GM23338 (cell line): ENCODE measurements at regions not wholly inside any gene's neighbourhood (a gene's known extent, or its start where the extent isn't known, plus 50 kb on each side); places are given as distances from the start of the nearest gene placed in this dataset.

Experiments used
- ATAC-seq: fragments of 200-7000 bp; cut with Tn5 transposase; 3 replicates; pipeline ENCODE4 v1.9.1; 2020
- DNase-seq: peaks from one replicate; pipeline ENCODE4 v3.0.0-alpha.2; 2015; ENCODE audit warnings: low spot score
- H2AFZ ChIP-seq: fragments of 200-600 bp; sonication (generic); 2 replicates; pipeline ENCODE4 v1.8.0; 2016; ENCODE audit warnings: antibody characterized with exemption, mild to moderate bottlenecking, moderate library complexity
- H3F3A ChIP-seq: fragments of 200-600 bp; sonication (generic); replicated peaks from 2 replicates; pipeline ENCODE4 v1.8.0; 2017; ENCODE audit warnings: antibody characterized with exemption, mixed run types, low read depth
- H3K27ac ChIP-seq: fragments of 200-600 bp; sonication (generic); 2 replicates; pipeline ENCODE4 v1.6.1; 2016; ENCODE audit warnings: low read depth
- H3K27me3 ChIP-seq: fragments of 200-600 bp; sonication (generic); 2 replicates; pipeline ENCODE4 v1.8.0; 2016; ENCODE audit warnings: mild to moderate bottlenecking, mixed run types, moderate library complexity; ENCODE audit not compliant: insufficient read depth
- H3K36me3 ChIP-seq: fragments of 200-600 bp; sonication (generic); 2 replicates; pipeline ENCODE4 v1.8.0; 2016; ENCODE audit warnings: mild to moderate bottlenecking; ENCODE audit not compliant: insufficient read depth
- H3K4me1 ChIP-seq: fragments of 200-600 bp; sonication (generic); 2 replicates; pipeline ENCODE4 v1.8.0; 2016; ENCODE audit warnings: mild to moderate bottlenecking, moderate library complexity; ENCODE audit not compliant: insufficient read depth
- H3K4me2 ChIP-seq: fragments of 200-600 bp; sonication (generic); 2 replicates; pipeline ENCODE4 v1.7.1; 2017; ENCODE audit warnings: mixed run types
- H3K4me3 ChIP-seq: fragments of 200-600 bp; sonication (generic); 2 replicates; pipeline ENCODE4 v1.6.1; 2016; ENCODE audit warnings: mixed run types
- H3K79me2 ChIP-seq: fragments of 200-600 bp; sonication (generic); replicated peaks from 2 replicates; pipeline ENCODE4 v1.8.0; 2017; ENCODE audit warnings: mild to moderate bottlenecking; ENCODE audit not compliant: insufficient read depth
- H3K9me2 ChIP-seq: fragments of 200-600 bp; sonication (generic); 2 replicates; pipeline ENCODE4 v1.8.0; 2017; ENCODE audit not compliant: insufficient read depth
- H4K20me1 ChIP-seq: fragments of 200-600 bp; sonication (generic); replicated peaks from 2 replicates; pipeline ENCODE4 v1.8.0; 2017; ENCODE audit warnings: mild to moderate bottlenecking; ENCODE audit not compliant: insufficient read depth
- H3K27ac Mint-ChIP-seq: 2 replicates; pipeline ENCODE4 v1.8.0; 2020; ENCODE audit warnings: inconsistent platforms, mild to moderate bottlenecking, moderate library complexity, mixed read lengths
- H3K27me3 Mint-ChIP-seq: 3 replicates; pipeline ENCODE4 v1.8.0; 2022; ENCODE audit warnings: low read depth, mild to moderate bottlenecking, moderate library complexity, mixed read lengths, inconsistent platforms; ENCODE audit not compliant: insufficient read depth, poor library complexity
- H3K36me3 Mint-ChIP-seq: 3 replicates; pipeline ENCODE4 v1.8.0; 2021; ENCODE audit warnings: low read depth, mild to moderate bottlenecking, inconsistent platforms, moderate library complexity, mixed read lengths
- H3K4me1 Mint-ChIP-seq: 3 replicates; pipeline ENCODE4 v1.8.0; 2020; ENCODE audit warnings: mild to moderate bottlenecking, inconsistent platforms, mixed read lengths
- H3K4me3 Mint-ChIP-seq: 3 replicates; pipeline ENCODE4 v1.8.0; 2021; ENCODE audit warnings: moderate library complexity, mild to moderate bottlenecking, inconsistent platforms, mixed read lengths
- H3K9me3 Mint-ChIP-seq: 3 replicates; pipeline ENCODE4 v1.8.0; 2020; ENCODE audit warnings: moderate library complexity, mild to moderate bottlenecking, inconsistent platforms, mixed read lengths
- CREB1 ChIP-seq: fragments of 250-450 bp; sonication (Bioruptor Pico); IDR thresholded peaks from 2 replicates; pipeline ENCODE4 v1.5.0; 2020; ENCODE audit warnings: low read depth, mild to moderate bottlenecking, moderate library complexity
- CTCF ChIP-seq, 2 experiments: fragments of 200-600 bp in 1 of 2; sonication (generic) in 1 of 2; conservative IDR thresholded peaks; 2 replicates each; pipeline versions ENCODE4 v1.5.1 to v1.6.1; 2016 to 2017; ENCODE audit warnings: antibody characterized with exemption in 2 of 2, low read depth in 2 of 2, mild to moderate bottlenecking in 2 of 2, moderate library complexity in 1 of 2
- EZH2phosphoT487 ChIP-seq: fragments of 200-600 bp; sonication (generic); IDR thresholded peaks from one replicate; pipeline ENCODE4 v1.8.1; 2018; ENCODE audit warnings: antibody characterized with exemption; ENCODE audit not compliant: unreplicated experiment
- JUNB ChIP-seq: IDR thresholded peaks from one replicate; pipeline ENCODE4 v1.6.1; 2016; ENCODE audit warnings: antibody characterized with exemption; ENCODE audit not compliant: unreplicated experiment
- NANOG ChIP-seq: IDR thresholded peaks from 2 replicates; pipeline ENCODE4 v1.6.1; 2016; ENCODE audit warnings: antibody characterized with exemption, borderline replicate concordance
- REST ChIP-seq: IDR thresholded peaks from one replicate; pipeline ENCODE4 v1.6.1; 2018; ENCODE audit warnings: antibody characterized with exemption; ENCODE audit not compliant: unreplicated experiment
- TF ChIP-seq, protein P1 (sequence below): fragments of 250-450 bp; sonication (Bioruptor Pico); IDR thresholded peaks from 2 replicates; pipeline ENCODE4 v1.5.0; 2020; ENCODE audit warnings: mild to moderate bottlenecking, moderate library complexity
- TF ChIP-seq, protein P2 (sequence below): IDR thresholded peaks from 2 replicates; pipeline ENCODE4 v1.6.1; 2016; ENCODE audit warnings: antibody characterized with exemption

DNA sequence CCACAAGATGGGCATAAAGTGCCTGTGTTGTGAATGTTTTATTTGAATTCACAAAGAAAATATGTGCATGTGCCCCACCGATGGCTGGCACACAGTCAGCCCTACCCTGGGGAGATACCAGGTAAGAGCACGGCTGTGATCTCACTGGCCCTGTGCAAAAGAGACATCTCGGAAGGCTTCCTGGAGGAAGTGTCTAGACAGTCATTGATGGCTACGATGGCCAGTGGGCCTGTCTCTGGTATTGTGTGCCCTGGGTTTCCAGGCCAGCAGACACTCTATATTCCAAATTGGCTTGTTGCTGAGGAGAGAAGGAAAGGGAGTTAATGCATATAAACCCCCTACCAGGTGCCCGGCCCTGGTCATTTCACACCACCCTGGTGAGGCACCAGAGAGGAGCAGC lies 211.7 kb downstream of the GLI2 start:
- H3K4me1 ChIP-seq = no peaks in the 10 kb centered on the region
- no peak overlapping the region for H3K4me2 ChIP-seq
- H3K27ac ChIP-seq = no peak overlapping the region
- no peak overlapping the region for H3K4me3 Mint-ChIP-seq
- H3K9me3 Mint-ChIP-seq = peaks cover 3% of the 10 kb centered on the region; the same call in 2 of the 3 replicates
- H3K79me2 ChIP-seq = peaks cover 5% of the 10 kb centered on the region
- H3K36me3 Mint-ChIP-seq = peaks cover 10% of the 10 kb centered on the region
- DNase-seq (no peak), ATAC-seq (no peak)
- no peaks in the 10 kb centered on the region for H3K9me2 ChIP-seq
- H3K27ac Mint-ChIP-seq = no peak overlapping the region
- peaks cover 7% of the 10 kb centered on the region for H3K27me3 Mint-ChIP-seq
- H2AFZ ChIP-seq = no peak overlapping the region
- H3K36me3 ChIP-seq = no peaks in the 10 kb centered on the region
- H3K27me3 ChIP-seq = no peaks in the 10 kb centered on the region
- H4K20me1 ChIP-seq = peaks cover 10% of the 10 kb centered on the region; the same call in 1 of the 2 replicates
- no peaks in the 10 kb centered on the region for H3F3A ChIP-seq
- H3K4me1 Mint-ChIP-seq = no peaks in the 10 kb centered on the region; the same call in 1 of the 3 replicates
- TF ChIP-seq EZH2phosphoT487 (no peak), CTCF (conservative IDR thresholded peaks at IDR 0.05; ENCODE audit: low read depth in 2 of 2) (no peak), CREB1 (CRISPR knock-in tag) (no peak), REST (no peak), JUNB (no peak), NANOG (no peak)
- TF ChIP-seq, protein P1, sequence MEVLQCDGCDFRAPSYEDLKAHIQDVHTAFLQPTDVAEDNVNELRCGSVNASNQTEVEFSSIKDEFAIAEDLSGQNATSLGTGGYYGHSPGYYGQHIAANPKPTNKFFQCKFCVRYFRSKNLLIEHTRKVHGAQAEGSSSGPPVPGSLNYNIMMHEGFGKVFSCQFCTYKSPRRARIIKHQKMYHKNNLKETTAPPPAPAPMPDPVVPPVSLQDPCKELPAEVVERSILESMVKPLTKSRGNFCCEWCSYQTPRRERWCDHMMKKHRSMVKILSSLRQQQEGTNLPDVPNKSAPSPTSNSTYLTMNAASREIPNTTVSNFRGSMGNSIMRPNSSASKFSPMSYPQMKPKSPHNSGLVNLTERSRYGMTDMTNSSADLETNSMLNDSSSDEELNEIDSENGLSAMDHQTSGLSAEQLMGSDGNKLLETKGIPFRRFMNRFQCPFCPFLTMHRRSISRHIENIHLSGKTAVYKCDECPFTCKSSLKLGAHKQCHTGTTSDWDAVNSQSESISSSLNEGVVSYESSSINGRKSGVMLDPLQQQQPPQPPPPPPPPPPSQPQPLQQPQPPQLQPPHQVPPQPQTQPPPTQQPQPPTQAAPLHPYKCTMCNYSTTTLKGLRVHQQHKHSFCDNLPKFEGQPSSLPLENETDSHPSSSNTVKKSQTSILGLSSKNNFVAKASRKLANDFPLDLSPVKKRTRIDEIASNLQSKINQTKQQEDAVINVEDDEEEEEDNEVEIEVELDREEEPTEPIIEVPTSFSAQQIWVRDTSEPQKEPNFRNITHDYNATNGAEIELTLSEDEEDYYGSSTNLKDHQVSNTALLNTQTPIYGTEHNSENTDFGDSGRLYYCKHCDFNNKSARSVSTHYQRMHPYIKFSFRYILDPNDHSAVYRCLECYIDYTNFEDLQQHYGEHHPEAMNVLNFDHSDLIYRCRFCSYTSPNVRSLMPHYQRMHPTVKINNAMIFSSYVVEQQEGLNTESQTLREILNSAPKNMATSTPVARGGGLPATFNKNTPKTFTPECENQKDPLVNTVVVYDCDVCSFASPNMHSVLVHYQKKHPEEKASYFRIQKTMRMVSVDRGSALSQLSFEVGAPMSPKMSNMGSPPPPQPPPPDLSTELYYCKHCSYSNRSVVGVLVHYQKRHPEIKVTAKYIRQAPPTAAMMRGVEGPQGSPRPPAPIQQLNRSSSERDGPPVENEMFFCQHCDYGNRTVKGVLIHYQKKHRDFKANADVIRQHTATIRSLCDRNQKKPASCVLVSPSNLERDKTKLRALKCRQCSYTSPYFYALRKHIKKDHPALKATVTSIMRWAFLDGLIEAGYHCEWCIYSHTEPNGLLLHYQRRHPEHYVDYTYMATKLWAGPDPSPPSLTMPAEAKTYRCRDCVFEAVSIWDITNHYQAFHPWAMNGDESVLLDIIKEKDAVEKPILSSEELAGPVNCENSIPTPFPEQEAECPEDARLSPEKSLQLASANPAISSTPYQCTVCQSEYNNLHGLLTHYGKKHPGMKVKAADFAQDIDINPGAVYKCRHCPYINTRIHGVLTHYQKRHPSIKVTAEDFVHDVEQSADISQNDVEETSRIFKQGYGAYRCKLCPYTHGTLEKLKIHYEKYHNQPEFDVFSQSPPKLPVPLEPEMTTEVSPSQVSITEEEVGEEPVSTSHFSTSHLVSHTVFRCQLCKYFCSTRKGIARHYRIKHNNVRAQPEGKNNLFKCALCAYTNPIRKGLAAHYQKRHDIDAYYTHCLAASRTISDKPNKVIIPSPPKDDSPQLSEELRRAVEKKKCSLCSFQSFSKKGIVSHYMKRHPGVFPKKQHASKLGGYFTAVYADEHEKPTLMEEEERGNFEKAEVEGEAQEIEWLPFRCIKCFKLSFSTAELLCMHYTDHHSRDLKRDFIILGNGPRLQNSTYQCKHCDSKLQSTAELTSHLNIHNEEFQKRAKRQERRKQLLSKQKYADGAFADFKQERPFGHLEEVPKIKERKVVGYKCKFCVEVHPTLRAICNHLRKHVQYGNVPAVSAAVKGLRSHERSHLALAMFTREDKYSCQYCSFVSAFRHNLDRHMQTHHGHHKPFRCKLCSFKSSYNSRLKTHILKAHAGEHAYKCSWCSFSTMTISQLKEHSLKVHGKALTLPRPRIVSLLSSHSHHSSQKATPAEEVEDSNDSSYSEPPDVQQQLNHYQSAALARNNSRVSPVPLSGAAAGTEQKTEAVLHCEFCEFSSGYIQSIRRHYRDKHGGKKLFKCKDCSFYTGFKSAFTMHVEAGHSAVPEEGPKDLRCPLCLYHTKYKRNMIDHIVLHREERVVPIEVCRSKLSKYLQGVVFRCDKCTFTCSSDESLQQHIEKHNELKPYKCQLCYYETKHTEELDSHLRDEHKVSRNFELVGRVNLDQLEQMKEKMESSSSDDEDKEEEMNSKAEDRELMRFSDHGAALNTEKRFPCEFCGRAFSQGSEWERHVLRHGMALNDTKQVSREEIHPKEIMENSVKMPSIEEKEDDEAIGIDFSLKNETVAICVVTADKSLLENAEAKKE (CRISPR knock-in tag) = no peak
- TF ChIP-seq, protein P2, sequence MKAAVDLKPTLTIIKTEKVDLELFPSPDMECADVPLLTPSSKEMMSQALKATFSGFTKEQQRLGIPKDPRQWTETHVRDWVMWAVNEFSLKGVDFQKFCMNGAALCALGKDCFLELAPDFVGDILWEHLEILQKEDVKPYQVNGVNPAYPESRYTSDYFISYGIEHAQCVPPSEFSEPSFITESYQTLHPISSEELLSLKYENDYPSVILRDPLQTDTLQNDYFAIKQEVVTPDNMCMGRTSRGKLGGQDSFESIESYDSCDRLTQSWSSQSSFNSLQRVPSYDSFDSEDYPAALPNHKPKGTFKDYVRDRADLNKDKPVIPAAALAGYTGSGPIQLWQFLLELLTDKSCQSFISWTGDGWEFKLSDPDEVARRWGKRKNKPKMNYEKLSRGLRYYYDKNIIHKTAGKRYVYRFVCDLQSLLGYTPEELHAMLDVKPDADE = no peak
- H3K4me3 ChIP-seq = no peak overlapping the region
